H1 (cell line): ENCODE measurements at regions not wholly inside any gene's neighbourhood (a gene's known extent, or its start where the extent isn't known, plus 50 kb on each side); places are given as distances from the start of the nearest gene placed in this dataset.

Experiments
- CTCF ChIA-PET: fragments of 300-600 bp; sonication (Branson Sonifier 250); formaldehyde crosslinking; loops from one replicate; lab custom pipeline; 2021; ENCODE audit not compliant: partially characterized antibody; lab: Charles Lee
- POLR2A ChIA-PET: fragments of 300-600 bp; sonication (Branson Sonifier 250); formaldehyde crosslinking; loops from one replicate; lab custom pipeline; 2021; ENCODE audit warnings: inconsistent platforms; ENCODE audit not compliant: partially characterized antibody; lab: Charles Lee
- DNase-seq, 2 experiments: peaks; one replicate each; pipeline versions ENCODE4 v3.0.0 to v3.0.0-alpha.2; 2010 to 2022; ENCODE audit warnings: low spot score in 2 of 2, low read depth in 1 of 2, mixed read lengths in 1 of 2
- FAIRE-seq: peaks from 2 replicates; lab custom pipeline; 2011; peaks lifted over from hg19 to GRCh38; lab: Jason Lieb, UNC
- H2AFZ ChIP-seq: 2 replicates; pipeline ENCODE4 v1.8.1; 2012; ENCODE audit warnings: low read length, inconsistent platforms
- H2AK5ac ChIP-seq: 2 replicates; pipeline ENCODE4 v1.6.1; 2013; ENCODE audit warnings: low read depth, low read length
- H2BK120ac ChIP-seq: replicated peaks from 2 replicates; pipeline ENCODE3; 2013; ENCODE audit warnings: low read depth, low read length, inconsistent platforms
- H2BK12ac ChIP-seq: 2 replicates; pipeline ENCODE4 v1.6.1; 2013; ENCODE audit warnings: low read depth, low read length
- H2BK15ac ChIP-seq: 2 replicates; pipeline ENCODE4 v1.6.1; 2013; ENCODE audit warnings: low read length
- H2BK20ac ChIP-seq: 2 replicates; pipeline ENCODE4 v1.6.1; 2013; ENCODE audit warnings: low read length
- H2BK5ac ChIP-seq: 2 replicates; pipeline ENCODE4 v1.6.1; 2013; ENCODE audit warnings: low read depth, low read length
- H3K14ac ChIP-seq: 2 replicates; pipeline ENCODE4 v1.6.1; 2013; ENCODE audit warnings: inconsistent platforms; ENCODE audit not compliant: insufficient read length
- H3K18ac ChIP-seq: 2 replicates; pipeline ENCODE4 v1.6.1; 2013; ENCODE audit warnings: low read length; ENCODE audit errors: extremely low read depth
- H3K23ac ChIP-seq: 2 replicates; pipeline ENCODE4 v1.6.1; 2013; ENCODE audit warnings: inconsistent platforms; ENCODE audit not compliant: insufficient read length
- H3K23me2 ChIP-seq: 2 replicates; pipeline ENCODE4 v1.6.1; 2013; ENCODE audit warnings: low read depth, low read length
- H3K27ac ChIP-seq: 2 replicates; pipeline ENCODE4 v1.6.1; 2011; ENCODE audit warnings: low read depth, low read length, inconsistent platforms
- H3K27me3 ChIP-seq, 4 experiments: replicated peaks in 1 of 4; 1 replicate in 1 of 4; 2 replicates in 3 of 4; pipeline versions ENCODE4 v1.6.1 to v1.8.1; 2011 to 2013; ENCODE audit warnings: low read length in 3 of 4, mild to moderate bottlenecking in 3 of 4, inconsistent platforms in 2 of 4, mixed read lengths in 2 of 4, moderate library complexity in 1 of 4; ENCODE audit not compliant: control insufficient read depth in 3 of 4, insufficient read depth in 3 of 4; ENCODE audit errors: extremely low read depth in 1 of 4
- H3K36me3 ChIP-seq, 4 experiments: 2 replicates each; pipeline versions ENCODE4 v1.6.1 to v1.8.1; 2011 to 2013; ENCODE audit warnings: mild to moderate bottlenecking in 4 of 4, low read length in 3 of 4, moderate library complexity in 2 of 4, control low read depth in 1 of 4, inconsistent platforms in 1 of 4; ENCODE audit not compliant: insufficient read depth in 4 of 4, control insufficient read depth in 2 of 4
- H3K4ac ChIP-seq: replicated peaks from 2 replicates; pipeline ENCODE3; 2013; ENCODE audit warnings: low read length, low read depth, mixed read lengths, inconsistent platforms; ENCODE audit not compliant: insufficient read length
- H3K4me1 ChIP-seq, 4 experiments: replicated peaks in 1 of 4; 1 replicate in 1 of 4; 2 replicates in 3 of 4; pipeline versions ENCODE4 v1.6.1 to v1.8.1; 2011 to 2013; ENCODE audit warnings: low read length in 3 of 4, inconsistent platforms in 2 of 4, mixed read lengths in 1 of 4; ENCODE audit not compliant: insufficient read depth in 4 of 4, control insufficient read depth in 3 of 4
- H3K4me2 ChIP-seq, 2 experiments: 2 replicates each; pipeline versions ENCODE4 v1.6.1 to v1.8.1; 2011 to 2013; ENCODE audit warnings: low read depth in 2 of 2, low read length in 2 of 2, control low read depth in 1 of 2, inconsistent platforms in 1 of 2, mild to moderate bottlenecking in 1 of 2; ENCODE audit not compliant: insufficient read depth in 1 of 2
- H3K4me3 ChIP-seq, 4 experiments: fragments of 200-600, 300-600 bp in 1 of 4; sonication (generic), shearing (Covaris generic), sonication (Bioruptor Twin) in 1 of 4; 2 replicates each; pipeline versions ENCODE4 v1.5.1 to v1.8.1; 2011 to 2016; ENCODE audit warnings: low read length in 4 of 4, low read depth in 3 of 4, control low read depth in 2 of 4, inconsistent platforms in 2 of 4, mild to moderate bottlenecking in 2 of 4, mixed read lengths in 1 of 4, moderate library complexity in 1 of 4; ENCODE audit not compliant: insufficient read depth in 2 of 4; ENCODE audit errors: extremely low read depth in 1 of 4
- H3K56ac ChIP-seq: replicated peaks from 2 replicates; pipeline ENCODE3; 2013; ENCODE audit warnings: low read depth, mild to moderate bottlenecking, mixed read lengths, low read length, inconsistent platforms; ENCODE audit not compliant: insufficient read length
- H3K79me1 ChIP-seq: 2 replicates; pipeline ENCODE4 v1.6.1; 2013; ENCODE audit warnings: low read depth, low read length, control low read depth
- H3K79me2 ChIP-seq, 2 experiments: 2 replicates each; pipeline versions ENCODE4 v1.6.1 to v1.8.1; 2012 to 2013; ENCODE audit warnings: low read length in 2 of 2, mild to moderate bottlenecking in 2 of 2, inconsistent platforms in 1 of 2; ENCODE audit not compliant: insufficient read depth in 2 of 2, control insufficient read depth in 1 of 2
- H3K9ac ChIP-seq, 4 experiments: replicated peaks in 1 of 4; 1 replicate in 1 of 4; 2 replicates in 3 of 4; pipeline versions ENCODE4 v1.6.1 to v1.8.1; 2011 to 2013; ENCODE audit warnings: low read depth in 3 of 4, low read length in 3 of 4, control low read depth in 2 of 4, mild to moderate bottlenecking in 2 of 4, moderate library complexity in 2 of 4, inconsistent platforms in 1 of 4; ENCODE audit errors: extremely low read depth in 1 of 4
- H3K9me3 ChIP-seq, 2 experiments: 2 replicates each; pipeline versions ENCODE4 v1.6.1 to v1.8.1; 2012 to 2013; ENCODE audit warnings: mild to moderate bottlenecking in 2 of 2, moderate library complexity in 2 of 2, control low read depth in 1 of 2, inconsistent platforms in 1 of 2, low read depth in 1 of 2, low read length in 1 of 2, mixed read lengths in 1 of 2; ENCODE audit not compliant: insufficient read depth in 2 of 2
- H4K20me1 ChIP-seq, 2 experiments: replicated peaks in 1 of 2; 2 replicates each; pipeline versions ENCODE3 to v1.8.1; 2011 to 2013; ENCODE audit warnings: inconsistent platforms in 2 of 2, low read length in 2 of 2, mild to moderate bottlenecking in 1 of 2; ENCODE audit not compliant: insufficient read depth in 2 of 2, control insufficient read depth in 1 of 2
- H4K5ac ChIP-seq: 2 replicates; pipeline ENCODE4 v1.6.1; 2013; ENCODE audit warnings: low read length, low read depth, mixed read lengths, inconsistent platforms; ENCODE audit not compliant: insufficient read length
- H4K8ac ChIP-seq: 2 replicates; pipeline ENCODE4 v1.8.0; 2013; ENCODE audit warnings: mild to moderate bottlenecking, moderate library complexity, low read length, inconsistent platforms; ENCODE audit not compliant: insufficient read depth; ENCODE audit errors: extremely low read depth
- H4K91ac ChIP-seq: replicated peaks from 2 replicates; pipeline ENCODE3; 2013; ENCODE audit warnings: low read length, mixed read lengths, inconsistent platforms; ENCODE audit not compliant: insufficient read length
- ASH2L ChIP-seq: fragments of 200-600, 300-600 bp; sonication (generic); IDR thresholded peaks from one replicate; pipeline ENCODE4 v1.7.1; 2017; ENCODE audit warnings: low read length
- BACH1 ChIP-seq: IDR thresholded peaks from 2 replicates; pipeline ENCODE4 v1.6.1; 2012; ENCODE audit warnings: low read length, improper control_type of control experiment
- CBX8 ChIP-seq: fragments of 300-800, 300-1000 bp; sonication (generic); IDR thresholded peaks from 2 replicates; pipeline ENCODE4 v1.7.1; 2016; ENCODE audit warnings: low read depth, low read length, borderline replicate concordance
- CREB1 ChIP-seq: IDR thresholded peaks from 2 replicates; pipeline ENCODE4 v1.6.1; 2012; ENCODE audit warnings: inconsistent platforms
- CTBP2 ChIP-seq: IDR thresholded peaks from 2 replicates; pipeline ENCODE4 v1.7.0; 2011; ENCODE audit warnings: borderline replicate concordance, mild to moderate bottlenecking, moderate library complexity, mixed read lengths, low read length; ENCODE audit not compliant: insufficient read depth, insufficient read length
- EZH2 ChIP-seq: fragments of 200-600 bp; sonication (generic); IDR thresholded peaks from 2 replicates; pipeline ENCODE4 v1.7.1; 2012; ENCODE audit warnings: low read depth, mild to moderate bottlenecking, moderate library complexity, low read length, inconsistent platforms; ENCODE audit not compliant: severe bottlenecking
- KDM5A ChIP-seq: fragments of 200-600 bp; IDR thresholded peaks from 2 replicates; pipeline ENCODE4 v1.7.1; 2012; ENCODE audit warnings: mild to moderate bottlenecking, low read length, inconsistent platforms, mixed read lengths
- POLR2A ChIP-seq, 2 experiments: IDR thresholded peaks; 1 replicate in 1 of 2; 2 replicates in 1 of 2; pipeline ENCODE4 v1.6.1; 2011; ENCODE audit warnings: low read depth in 2 of 2, low read length in 2 of 2, mild to moderate bottlenecking in 2 of 2; ENCODE audit errors: control extremely low read depth in 1 of 2
- RAD21 ChIP-seq, 2 experiments: IDR thresholded peaks in 1 of 2; conservative IDR thresholded peaks in 1 of 2; 2 replicates each; pipeline ENCODE4 v1.6.1; 2011; ENCODE audit warnings: low read depth in 2 of 2, low read length in 2 of 2, improper control_type of control experiment in 1 of 2, inconsistent platforms in 1 of 2, mild to moderate bottlenecking in 1 of 2, moderate library complexity in 1 of 2
- RNF2 ChIP-seq: fragments of 200-900, 300-1000 bp; sonication (generic); IDR thresholded peaks from 2 replicates; pipeline ENCODE4 v1.7.1; 2016; ENCODE audit warnings: borderline replicate concordance, low read depth, mild to moderate bottlenecking, antibody characterized with exemption, low read length; ENCODE audit not compliant: poor library complexity, severe bottlenecking; ENCODE audit errors: missing control alignments
- SIN3A ChIP-seq, 2 experiments: IDR thresholded peaks in 1 of 2; conservative IDR thresholded peaks in 1 of 2; 2 replicates each; pipeline ENCODE4 v1.6.1; 2011 to 2012; ENCODE audit warnings: low read length in 2 of 2, improper control_type of control experiment in 1 of 2, low read depth in 1 of 2, mild to moderate bottlenecking in 1 of 2
- SUZ12 ChIP-seq: fragments of 200-600 bp; sonication (generic); IDR thresholded peaks from 2 replicates; pipeline ENCODE4 v1.6.1; 2012; ENCODE audit warnings: mild to moderate bottlenecking, inconsistent platforms, low read length, moderate library complexity, mixed read lengths
- WGBS, 2 experiments: shearing (Covaris generic) in 1 of 2; methylation state at CpG; one replicate each; pipeline versions ENCODE4 v1.1.6 to v1.1.7; 2013 to 2015; ENCODE audit warnings: low lambda C conversion rate in 2 of 2, mixed read lengths in 2 of 2, inconsistent platforms in 1 of 2, low coverage in 1 of 2, missing lambda C conversion rate in 1 of 2; ENCODE audit not compliant: insufficient replicate concordance in 2 of 2, insufficient coverage in 1 of 2, insufficient read length in 1 of 2; ENCODE audit errors: extremely low coverage in 1 of 2, missing lambda C conversion rate in 1 of 2; 5-methylcytosine and 5-hydroxymethylcytosine counted together

DNA sequence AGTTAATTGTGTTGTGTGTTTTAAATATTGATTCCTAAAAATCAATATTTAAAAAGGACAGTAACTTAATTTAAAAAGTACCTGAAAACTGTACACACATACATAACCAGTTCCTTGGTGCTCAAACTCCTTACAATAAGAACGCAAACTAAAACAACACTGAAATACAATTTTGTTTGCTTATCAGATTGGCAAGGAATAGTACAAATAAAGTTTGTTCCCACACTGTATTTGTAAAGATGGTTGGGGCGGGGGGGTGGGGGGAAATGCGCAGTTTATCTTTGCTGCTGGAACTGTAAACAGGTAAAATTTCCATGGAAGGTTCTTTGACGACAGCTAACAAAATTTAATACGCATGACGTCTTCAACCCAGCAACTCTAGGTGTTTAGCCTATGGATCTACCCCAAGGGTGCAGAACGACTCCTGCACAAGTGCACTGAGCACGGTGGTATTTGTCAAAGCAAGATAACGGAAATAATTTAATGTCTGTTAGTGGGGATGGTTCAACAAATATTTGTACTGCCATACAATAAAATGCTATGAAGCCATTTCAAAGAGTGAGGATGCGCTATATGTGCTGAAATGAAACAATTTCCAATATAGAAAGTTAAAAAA lies 96.5 kb downstream of the ING1 start:
- Histone ChIP-seq H3K9ac (no peak overlapping the region), H3K79me2 (no peaks in the 10 kb centered on the region), H2BK12ac (no peak overlapping the region), H3K23me2 (no peaks in the 10 kb centered on the region), H3K27me3 (peaks cover 0 to 19% (median 14%) of the 10 kb centered on the region in 4 experiments; a peak in 6 of 7 replicates), H2BK120ac (no peak overlapping the region), H3K36me3 (no peaks in the 10 kb centered on the region), H3K4me2 (no peak overlapping the region; a peak in 1 of 4 replicates), H3K56ac (no peak overlapping the region), H3K9me3 (peaks cover 0 to 7% of the 10 kb centered on the region in 2 experiments; a peak in 1 of 4 replicates), H3K79me1 (no peaks in the 10 kb centered on the region), H2BK15ac (no peak overlapping the region), H4K8ac (no peak overlapping the region), H3K4me1 (peaks cover 5 to 23% (median 12%) of the 10 kb centered on the region in 4 experiments), H4K20me1 (no peaks in the 10 kb centered on the region), H2BK5ac (no peak overlapping the region), H2AK5ac (no peak overlapping the region), H3K14ac (no peak overlapping the region), H3K23ac (no peak overlapping the region), H3K4me3 (no peak overlapping the region), H2BK20ac (no peak overlapping the region), H2AFZ (no peak overlapping the region), H4K91ac (no peak overlapping the region), H4K5ac (no peak overlapping the region), H3K4ac (no peak overlapping the region), H3K27ac (no peak overlapping the region), H3K18ac (no peak overlapping the region)
- TF ChIP-seq CBX8 (no peak), BACH1 (no peak), SIN3A (conservative IDR thresholded peaks at IDR 0.05 in 1 of 2, IDR thresholded peaks at IDR 0.05 in 1 of 2; ENCODE audit: low read depth in 1 of 2, low read length in 2 of 2) (no peak), POLR2A (IDR thresholded peaks at IDR 0.05; ENCODE audit: control extremely low read depth in 1 of 2, low read depth in 2 of 2, low read length in 2 of 2) (no peak), SUZ12 (no peak), RAD21 (IDR thresholded peaks at IDR 0.05 in 1 of 2, conservative IDR thresholded peaks at IDR 0.05 in 1 of 2; ENCODE audit: low read depth in 2 of 2, low read length in 2 of 2) (no peak), EZH2 (no peak), CREB1 (no peak), RNF2 (no peak), CTBP2 (no peak), KDM5A (no peak), ASH2L (no peak)
- WGBS, 2 experiments: 60% methylated on average over 10 of the region's 10 CpGs; no CpG with 5 or more reads in 1 of the 2 experiments
- CTCF ChIA-PET: no interaction called here
- no peak for FAIRE-seq
- DNase-seq: peak in 1 of 2 experiments; percentile 14
- POLR2A ChIA-PET: no interaction called here
